HG03039 (cell line): ENCODE measurements at regions not wholly inside any gene's neighbourhood (a gene's known extent, or its start where the extent isn't known, plus 50 kb on each side); places are given as distances from the start of the nearest gene placed in this dataset.

Experiments used
- ATAC-seq: cut with Tn5 transposase; IDR thresholded peaks from one replicate; pipeline ENCODE4 v1.9.1; 2021; ENCODE audit warnings: mild to moderate bottlenecking, moderate library complexity; ENCODE audit not compliant: unreplicated experiment

DNA sequence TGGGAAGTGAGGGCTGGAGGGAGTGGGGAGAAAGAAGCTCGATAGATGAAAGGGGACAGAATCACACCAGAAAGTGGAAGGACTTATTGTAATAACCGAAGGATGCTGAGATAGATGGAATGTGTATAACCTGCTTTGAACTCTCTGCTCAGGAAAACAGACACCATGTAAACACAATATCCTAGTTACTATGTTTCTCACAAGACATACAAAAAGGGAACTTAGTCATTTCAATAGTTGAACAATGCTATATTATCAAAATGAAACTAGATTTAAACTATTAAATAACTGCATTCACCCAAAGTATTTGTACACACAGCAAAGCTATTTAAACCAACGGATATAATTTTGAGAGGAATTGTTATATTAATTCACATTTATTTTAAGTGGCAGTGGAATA, 108.3 kb upstream of the GADL1 start:
- ATAC-seq: peak; percentile 50

DNA sequence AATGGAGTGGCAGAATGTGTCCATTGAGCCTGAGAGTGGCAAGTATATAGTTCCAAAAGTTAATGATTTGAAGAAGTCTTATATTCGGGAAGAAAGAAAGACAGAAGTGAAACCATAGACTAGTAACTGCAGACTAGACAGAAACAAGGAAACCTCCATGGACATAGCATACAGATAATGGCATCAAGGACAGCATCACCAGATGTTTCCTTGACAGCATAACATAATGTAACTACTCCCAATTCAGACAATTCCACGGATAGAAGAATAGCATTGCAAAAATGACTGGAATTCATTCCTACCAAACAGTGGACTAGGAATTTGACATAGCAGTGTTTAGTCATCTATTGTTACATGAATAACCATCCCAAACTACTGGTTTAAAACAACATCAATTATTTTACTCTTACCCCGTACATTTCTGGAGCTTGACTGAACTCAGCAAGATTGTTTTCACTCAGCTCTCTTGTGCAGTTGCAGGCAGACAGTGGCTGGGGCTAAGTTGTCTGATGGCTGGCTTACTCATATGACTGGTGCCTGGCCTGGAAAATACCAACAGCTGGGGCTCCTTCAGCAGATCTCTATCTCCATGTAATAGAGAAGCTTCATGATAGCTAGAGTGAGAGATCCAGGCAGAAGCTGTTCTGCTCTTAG, 109.7 kb upstream of the GADL1 start:
- no peak for ATAC-seq

DNA sequence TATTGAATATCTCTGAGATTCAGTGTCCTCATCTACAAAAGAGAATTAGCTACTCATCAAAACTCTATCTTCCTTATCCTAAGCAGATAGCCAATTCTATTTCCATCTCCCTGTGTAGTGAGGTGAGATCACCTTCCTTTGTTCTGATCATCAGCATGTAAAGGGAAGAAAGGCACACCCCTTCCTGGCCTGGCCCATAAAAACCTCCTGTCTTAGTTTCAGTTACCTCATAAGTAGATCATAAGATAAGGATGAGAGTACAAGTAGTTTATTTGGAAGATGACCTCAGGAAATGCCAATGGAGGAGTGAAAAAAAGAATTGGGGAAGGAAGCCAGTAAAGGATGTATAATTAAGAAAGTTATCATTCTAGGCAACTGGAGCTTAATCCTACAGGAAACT, 114.5 kb upstream of the GADL1 start:
- no peak for ATAC-seq

DNA sequence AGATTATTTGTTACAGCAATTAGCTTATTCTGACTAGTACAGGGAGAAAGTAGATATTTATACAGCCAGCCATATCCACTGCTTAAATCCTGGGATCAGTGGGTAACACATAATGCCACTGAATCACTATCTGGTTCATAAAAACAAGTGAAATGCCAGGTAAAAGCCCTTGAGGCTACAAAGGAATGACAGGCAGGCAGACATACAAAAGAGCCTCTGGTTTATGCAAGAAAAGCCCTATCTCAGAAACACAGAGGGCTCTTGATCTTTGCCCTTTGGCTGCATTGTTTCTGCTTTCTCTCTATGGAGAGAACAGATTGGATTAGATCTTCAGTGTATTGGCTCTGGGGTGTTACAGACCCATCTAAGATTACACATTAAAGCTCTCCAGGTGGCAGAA, 115.4 kb upstream of the GADL1 start:
- ATAC-seq: no peak

DNA sequence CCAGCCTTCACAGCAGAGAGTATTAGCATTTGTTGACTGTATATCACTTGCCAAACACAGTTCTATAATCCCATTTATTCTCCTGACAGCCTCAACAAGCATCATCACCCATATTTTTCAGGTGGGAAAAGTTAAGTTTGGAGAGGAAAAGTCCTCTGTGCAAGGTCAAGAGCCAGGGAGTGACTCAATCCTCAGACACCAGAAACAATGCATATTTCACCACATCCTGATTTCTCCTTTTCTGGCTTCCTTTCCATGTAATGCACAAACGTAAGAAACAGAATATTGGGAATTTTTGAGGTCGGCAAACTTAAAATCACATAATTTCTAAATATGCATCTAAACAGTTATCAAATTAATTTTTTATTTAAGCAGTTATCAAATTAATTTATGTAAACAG, 116.0 kb upstream of the GADL1 start:
- ATAC-seq: no peak

DNA sequence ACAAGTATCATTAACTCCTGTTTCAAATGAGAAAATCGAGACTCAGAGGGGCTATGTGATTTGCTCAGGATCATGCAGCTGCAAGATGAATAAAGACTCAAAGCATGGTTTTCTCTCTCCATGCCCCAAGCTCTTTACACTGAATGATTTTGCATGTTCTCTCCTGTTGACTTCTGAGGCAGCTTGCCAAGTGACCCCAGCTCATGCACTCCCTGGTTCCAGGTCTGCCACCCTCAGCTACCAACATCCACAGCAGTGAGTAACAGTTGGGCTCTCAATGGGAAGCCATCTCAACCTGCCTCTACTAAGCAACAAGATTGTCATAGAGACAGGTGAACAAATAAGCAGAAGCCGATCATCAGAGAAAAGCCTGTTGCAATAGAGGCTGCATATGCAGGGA, 116.9 kb upstream of the GADL1 start:
- ATAC-seq: no peak

DNA sequence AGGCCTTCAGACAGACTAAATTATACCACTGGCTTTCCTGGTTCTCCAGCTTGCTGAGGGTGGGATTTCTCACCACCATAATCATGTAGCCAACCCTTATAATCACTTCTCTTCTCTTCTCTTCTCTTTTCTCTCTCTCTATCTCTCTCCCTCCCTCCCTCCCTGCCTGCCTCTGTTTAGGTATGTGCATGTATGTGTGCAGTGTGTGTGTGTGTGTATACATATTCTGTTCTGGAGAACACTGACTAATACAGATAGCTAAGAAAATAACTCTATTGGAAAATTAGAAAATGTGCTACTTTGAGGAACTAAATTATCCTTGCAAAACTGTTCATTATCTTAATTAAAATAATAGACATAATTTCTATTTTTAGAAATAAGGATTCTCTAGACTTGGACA, 118.6 kb upstream of the GADL1 start:
- no peak for ATAC-seq

DNA sequence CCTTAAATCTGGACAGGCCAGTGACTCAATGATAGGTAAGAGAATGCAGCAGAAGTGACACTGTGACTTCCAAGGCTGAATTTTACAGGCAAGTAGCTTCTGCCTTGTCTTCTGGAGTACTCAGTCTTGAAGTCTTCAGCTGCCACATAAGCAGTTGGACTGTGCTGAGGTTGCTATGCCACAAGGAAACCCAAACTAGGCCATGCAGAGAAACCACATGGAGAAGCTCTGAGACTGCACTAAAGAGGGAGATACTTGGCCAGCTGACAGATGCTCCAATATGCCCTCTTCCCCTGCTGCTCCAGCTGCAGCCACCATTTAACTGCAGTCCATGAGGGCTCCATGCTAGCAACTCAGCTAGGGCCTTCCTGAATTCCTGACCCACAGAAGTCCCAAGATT, 119.4 kb upstream of the GADL1 start:
- no peak for ATAC-seq

DNA sequence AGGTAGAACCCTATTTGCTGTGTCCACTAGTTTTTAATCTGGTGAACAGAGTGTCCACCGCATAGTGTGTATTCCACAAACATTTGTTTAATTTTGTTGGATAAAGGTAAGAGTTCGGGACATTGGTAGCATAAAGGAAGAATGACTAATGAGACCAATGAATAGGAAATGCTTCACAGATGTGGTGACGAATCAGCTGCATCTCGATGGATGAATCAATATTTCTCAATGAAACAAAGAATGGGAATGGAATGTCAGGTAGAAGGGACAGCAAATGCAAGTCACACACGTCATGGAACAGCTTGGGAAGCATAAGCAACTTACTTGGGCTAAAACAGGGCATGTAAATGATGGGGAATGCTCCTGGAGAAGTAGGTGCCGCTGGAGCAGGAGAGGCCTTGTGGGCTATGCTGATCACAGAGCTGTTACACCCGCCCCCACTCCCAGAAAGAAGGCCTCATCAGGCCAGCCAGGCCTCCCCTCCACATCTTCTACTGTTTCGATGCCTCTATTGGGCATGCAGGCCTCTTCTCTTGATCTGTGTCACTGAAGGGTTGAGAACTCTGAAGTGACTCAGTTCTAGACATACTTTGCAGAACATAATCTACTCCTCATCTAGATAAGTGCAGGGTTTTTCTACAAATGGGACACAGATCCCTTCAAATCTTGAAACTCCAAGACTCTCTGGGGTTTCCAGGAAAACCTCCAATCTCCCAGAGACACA, 120.0 kb upstream of the GADL1 start:
- ATAC-seq: no peak

DNA sequence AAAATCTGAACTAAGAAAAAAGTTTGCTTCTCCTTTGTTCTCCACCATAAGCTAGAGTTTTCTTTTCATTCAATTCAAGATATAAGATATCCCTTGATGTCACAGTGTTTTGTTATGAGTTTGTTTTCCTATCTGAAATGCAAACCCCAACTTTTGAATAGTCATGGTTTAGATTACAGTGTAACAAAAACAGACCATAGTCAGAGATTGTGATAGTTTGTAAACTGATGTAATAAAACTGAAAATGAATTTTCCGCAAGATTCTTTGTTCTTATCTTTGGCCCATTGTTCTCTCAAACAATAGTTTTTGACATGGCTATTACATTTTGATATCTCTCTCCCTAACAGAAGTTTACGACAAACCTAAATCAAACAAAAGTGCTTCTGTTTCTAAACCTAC, 121.7 kb upstream of the GADL1 start:
- no peak for ATAC-seq

DNA sequence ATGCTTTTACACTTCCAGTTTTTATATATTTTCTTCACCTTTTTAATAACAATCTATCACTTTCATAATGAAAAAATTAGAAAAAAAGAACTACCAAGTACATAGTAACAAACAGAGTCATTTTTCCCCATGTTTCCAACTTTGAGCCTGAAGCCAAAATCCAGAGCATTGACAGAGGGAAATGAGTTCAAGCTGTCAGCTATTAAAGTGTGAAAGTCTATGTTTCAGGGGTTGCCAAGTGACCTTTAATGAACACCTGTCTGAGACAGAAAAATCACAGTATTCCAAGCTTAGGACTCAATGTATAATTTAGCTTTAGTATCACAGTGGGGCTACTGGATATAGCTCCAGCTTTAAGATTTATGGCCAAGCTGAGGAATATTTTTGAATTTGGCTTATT, 128.3 kb upstream of the GADL1 start:
- ATAC-seq: no peak

DNA sequence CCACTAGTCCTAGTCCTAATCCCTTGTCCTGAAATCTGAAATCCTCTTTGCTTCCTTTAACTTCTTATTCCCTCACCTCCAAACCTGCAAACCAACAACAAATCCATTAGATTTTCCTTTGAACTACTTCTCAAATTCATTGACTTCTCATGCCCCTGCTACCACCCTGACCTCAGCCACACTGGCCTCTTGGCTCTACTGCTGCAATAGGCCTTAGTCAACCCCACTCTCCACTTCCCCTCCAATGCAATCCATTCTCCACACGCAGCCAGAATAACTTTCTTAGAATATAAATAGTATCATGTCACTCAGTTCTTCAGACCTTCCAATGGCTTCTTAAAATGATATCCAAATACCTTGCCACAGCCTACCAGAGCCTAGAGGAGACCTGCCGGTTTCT, 131.1 kb upstream of the GADL1 start:
- no peak for ATAC-seq

DNA sequence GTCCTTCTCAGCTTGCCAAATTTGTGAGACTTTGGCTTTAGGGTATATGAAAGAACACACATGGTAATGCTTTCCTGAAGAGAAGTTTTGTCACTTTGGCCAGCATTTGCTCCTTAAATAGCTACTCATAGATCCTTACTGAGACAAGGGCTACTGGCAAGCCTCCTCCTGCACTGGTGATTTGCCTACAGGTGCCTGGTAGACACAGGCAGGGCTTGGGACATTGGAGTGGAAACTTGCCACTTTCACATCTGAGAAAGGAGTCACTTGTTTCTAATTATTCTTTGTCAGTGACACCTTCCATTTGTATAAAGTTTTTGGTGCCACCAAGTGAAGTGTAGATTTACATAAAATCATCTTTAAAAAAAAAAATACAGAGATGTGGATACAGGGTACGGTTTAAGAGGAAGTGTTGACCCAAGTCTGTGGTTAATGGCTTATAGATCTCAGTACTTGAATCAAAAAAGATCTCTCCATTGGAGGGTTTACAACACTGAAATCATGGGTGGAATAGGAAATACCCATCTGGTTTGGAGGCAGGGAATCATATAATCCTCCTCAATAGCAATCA, 132.8 kb upstream of the GADL1 start:
- ATAC-seq: no peak

DNA sequence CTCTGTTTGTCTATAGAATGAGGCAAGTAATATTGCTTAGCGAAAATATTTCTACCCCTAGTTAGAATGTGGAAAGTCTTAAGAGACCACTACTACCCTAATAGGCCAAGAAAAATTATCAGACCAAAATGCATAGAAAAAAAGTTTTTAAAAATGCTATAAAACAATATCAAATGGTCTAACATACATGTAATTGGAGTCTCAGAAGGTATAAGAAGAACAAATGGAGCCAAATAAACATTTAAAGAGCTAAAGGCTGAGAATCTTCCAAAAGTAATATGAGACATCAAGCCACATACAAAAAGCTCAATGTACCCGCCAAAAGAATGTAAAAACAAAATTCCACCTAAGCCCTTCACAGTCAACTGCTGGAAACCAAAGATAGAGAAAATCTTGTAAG, 133.5 kb upstream of the GADL1 start:
- no peak for ATAC-seq

DNA sequence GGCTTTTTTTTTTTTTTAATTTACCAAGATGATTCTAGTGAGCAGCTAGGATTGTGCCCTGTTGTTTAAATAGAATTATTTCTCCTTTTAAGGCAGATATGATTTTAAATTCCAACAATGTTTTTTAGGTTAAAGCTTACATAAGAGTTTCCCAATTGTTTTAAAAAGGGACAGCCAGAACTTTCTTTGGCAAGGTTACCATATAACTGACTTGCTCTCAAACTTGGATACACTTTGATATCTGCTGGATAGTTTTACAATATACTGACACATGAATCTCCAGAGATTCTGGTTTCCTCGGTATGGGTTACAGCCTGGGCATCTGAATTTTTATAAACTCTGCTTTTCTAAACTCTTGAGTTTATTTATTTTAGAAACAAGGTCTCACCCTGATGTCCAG, 134.3 kb upstream of the GADL1 start:
- no peak for ATAC-seq

DNA sequence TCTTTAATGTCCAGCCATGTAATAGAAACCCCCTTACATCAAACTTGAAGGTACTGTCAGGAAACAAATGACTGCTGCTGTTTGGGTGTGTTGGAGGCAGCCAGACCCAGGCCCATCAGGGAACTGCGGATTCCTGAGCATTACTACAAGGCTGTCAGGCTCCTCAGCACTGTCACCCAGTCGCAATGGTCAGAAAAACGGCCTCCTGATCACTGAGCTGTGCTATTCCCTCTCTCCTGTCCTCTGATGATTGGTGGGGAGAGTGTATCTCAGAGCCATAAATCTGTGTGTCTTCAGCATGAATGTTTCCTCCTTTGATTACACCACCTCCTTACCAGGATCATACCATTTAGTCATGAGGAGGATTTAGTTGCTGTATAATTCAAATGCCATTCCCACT, 135.2 kb upstream of the GADL1 start:
- ATAC-seq: no peak

DNA sequence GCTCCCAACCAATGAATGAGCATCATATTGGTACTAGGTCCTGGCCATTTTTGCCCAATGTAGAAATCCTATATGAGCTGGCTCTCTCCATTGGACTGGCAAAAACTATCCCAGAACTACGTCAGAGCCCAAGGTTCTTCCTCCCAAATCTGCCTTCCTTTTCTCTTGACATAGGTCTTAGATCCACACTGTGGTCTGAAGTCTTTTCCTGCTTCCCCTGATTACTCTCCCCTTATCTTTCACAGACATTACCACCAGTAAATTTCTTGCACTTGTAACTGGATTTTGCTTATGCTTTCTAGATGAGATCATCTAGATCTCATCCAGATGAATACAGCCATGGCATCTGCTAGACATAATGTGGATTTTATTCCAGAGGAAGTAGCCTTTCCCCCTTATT, 141.2 kb upstream of the GADL1 start:
- ATAC-seq: no peak

DNA sequence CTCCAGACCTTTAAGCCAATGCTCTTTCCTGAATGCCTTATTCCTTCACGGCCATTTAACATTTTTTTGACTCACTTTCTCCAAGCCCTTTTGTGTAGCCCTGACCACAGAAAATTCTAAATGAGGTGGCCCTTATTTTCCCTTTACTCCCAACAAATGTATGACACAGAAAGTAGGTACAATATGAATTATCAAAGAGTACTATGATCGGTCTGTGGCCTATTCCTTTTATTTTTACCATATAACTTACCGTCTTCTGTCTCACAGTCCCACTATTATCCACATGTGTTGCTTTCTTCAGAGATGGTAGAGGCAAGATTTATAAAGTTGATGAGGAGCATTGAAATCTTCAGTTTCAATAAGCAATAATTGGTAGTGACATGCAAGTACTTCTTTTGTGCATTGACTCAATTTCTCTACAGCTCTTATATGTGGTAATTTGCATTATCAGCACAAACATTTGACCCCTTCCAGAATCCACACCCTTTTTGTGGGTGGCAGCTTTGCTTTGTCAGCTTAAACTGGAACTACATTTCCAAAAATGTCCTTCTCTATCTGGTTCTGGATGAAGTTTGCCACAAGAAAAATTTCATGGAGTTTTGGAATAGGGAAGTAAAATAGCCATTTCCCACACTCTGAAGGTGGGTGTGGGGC, 143.8 kb upstream of the GADL1 start:
- ATAC-seq: no peak

DNA sequence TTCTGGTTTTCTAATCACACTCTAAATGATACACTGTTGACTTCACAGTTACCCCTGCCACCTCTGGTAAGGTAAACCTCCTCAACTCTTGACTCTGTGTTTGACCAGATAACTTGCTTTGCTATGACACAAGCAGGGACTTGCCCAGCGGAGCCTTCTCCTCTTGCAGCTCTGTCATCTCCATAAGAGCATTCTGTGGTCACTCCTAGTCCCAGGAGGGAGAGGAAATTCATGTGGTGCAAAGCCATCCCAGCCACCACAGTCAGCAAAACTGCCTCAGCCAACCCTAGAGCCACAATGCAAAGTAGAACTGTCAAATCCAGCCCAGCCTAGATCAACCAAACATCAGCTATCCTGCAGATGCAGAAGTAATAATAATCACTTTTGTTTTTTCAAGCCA, 144.7 kb upstream of the GADL1 start:
- no peak for ATAC-seq

DNA sequence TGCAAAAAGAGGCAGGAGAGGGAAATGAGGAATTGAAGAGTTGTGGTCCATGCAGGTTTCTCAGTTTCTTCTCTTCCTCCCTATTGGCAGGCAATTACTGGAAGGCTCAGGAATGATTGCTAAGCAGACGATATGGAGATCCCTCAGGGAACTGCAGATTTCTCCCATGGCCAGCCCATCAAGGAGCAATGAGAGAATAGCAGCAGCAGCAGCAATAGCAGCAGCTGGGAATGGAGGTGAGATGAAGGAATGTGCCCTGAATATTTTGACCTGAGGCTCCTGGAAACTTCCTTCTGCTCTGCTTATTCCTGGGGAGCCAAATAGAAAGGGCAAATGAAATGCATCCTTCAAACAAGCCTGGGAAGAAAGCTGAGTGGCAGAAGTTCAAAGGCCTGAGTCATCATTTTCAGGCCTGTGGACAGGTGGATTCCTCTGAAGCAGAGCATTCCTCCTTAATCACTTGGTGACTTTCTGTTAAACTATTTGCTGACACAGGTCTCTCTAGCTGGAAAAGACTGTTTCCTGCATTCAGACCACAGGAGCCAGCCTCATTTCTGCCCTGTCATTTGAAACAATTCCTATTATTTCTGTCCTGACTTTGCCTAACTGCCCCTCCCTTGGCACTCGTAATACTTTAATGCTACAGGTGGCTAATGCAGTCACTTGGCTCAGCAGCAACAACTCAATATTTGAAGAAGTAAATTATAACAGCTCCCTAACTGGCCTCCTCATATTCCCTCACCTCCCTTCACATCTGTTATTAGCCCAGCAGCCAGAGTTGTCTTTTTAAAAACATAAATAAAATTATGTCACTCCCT, 146.9 kb upstream of the GADL1 start:
- no peak for ATAC-seq

DNA sequence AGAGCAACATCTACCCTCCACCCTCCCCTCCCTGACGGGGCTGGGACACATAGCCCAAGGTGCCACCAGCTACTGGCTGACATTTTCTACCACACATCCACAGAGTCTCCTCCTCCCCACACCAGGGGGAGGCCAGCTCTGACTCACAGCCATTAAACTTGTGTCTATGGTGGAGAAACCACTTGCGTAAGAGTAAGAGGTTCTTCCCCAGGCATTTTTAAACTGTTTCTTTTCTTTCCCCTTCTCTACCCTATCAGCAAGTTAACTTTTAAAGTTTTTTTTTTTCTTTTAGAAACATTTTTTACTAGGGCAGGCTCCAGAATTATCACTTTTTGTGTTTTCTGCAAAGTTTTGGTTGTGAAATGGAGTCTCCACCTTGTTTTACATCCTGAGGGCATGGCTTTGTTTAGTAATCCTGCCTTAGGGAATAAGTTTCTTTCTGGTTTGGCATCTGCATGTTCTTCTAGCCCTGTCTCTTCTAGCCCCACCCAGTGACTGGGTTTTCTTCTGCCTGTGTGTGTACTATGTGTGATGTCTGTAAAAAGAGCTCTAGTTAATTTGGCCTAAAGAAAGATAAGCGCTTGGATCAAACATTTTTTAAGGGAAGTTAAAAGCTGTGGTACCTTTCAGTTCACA, 148.8 kb upstream of the GADL1 start:
- ATAC-seq: no peak
